C4-2B (cell line): ENCODE measurements at regions not wholly inside any gene's neighbourhood (a gene's known extent, or its start where the extent isn't known, plus 50 kb on each side); places are given as distances from the start of the nearest gene placed in this dataset.

Experiments
- H3K27ac ChIP-seq: fragments of 450-650 bp; 2 replicates; pipeline ENCODE4 v1.5.1; 2017
- ZFX ChIP-seq: fragments of 450-650 bp; IDR thresholded peaks from 2 replicates; pipeline ENCODE4 v1.6.1; 2017
- TF ChIP-seq, protein P1 (sequence below): fragments of 450-650 bp; conservative IDR thresholded peaks from 2 replicates; pipeline ENCODE4 v1.5.1; 2017; ENCODE audit warnings: mild to moderate bottlenecking

DNA sequence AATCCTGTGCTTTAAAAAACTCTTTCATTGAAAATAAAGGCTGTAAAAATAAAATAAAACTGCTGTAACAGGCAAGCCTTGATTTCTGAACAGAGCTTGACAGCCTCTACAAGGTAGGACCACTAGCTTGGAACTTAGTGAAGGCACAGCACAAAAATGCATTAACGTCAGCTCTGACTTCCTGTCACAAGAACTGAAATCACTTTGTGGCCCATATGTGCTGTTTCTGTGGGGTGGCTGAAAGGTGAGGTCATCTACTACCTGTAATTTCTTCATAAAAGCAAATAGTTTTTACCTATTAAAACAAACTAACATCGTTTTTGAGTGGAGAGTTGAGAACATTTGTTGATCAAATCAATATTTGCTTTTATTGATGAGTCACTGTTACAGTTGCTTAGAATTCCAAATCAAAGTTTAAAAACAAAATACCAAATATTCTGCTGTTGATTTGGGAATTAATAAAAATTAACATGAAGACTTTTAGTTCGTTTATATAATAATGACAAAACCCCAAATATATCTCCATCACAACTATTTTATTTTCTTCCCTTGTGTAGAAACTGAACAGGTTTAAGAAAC lies 1034.1 kb downstream of the MCTP2 start:
- no peak overlapping the region; the same call in 1 of the 2 replicates for H3K27ac ChIP-seq
- TF ChIP-seq ZFX = no peak
- TF ChIP-seq, protein P1, sequence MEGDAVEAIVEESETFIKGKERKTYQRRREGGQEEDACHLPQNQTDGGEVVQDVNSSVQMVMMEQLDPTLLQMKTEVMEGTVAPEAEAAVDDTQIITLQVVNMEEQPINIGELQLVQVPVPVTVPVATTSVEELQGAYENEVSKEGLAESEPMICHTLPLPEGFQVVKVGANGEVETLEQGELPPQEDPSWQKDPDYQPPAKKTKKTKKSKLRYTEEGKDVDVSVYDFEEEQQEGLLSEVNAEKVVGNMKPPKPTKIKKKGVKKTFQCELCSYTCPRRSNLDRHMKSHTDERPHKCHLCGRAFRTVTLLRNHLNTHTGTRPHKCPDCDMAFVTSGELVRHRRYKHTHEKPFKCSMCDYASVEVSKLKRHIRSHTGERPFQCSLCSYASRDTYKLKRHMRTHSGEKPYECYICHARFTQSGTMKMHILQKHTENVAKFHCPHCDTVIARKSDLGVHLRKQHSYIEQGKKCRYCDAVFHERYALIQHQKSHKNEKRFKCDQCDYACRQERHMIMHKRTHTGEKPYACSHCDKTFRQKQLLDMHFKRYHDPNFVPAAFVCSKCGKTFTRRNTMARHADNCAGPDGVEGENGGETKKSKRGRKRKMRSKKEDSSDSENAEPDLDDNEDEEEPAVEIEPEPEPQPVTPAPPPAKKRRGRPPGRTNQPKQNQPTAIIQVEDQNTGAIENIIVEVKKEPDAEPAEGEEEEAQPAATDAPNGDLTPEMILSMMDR = no peak

DNA sequence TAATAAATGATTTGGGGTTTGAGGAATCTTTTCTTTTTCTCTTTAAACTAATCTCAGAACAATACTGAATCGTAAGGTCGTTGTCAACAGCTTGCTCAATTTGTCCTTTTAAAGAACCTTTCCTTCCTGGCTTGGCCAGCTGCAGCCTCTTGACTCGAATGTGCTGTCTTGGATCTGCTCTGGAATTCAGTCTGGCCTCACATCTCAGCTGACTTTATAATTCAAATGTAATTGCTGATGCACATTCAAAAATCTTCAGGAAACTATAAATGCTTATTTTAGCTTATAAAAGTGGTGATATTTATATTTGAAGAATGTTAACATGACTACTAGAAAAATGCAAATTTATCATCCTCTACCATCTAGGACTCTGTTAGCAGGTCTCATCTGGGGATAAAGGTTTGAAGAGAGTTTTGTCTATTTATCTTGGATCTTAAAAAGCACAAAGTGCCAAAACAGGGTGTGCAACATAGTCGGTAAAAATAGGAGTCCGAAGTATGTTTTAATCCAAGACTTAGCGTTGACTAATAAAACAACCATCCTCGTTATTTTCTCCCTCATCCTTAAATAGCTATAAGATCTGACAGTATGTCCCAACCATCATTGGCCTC lies 1035.2 kb downstream of the MCTP2 start:
- TF ChIP-seq, protein P1 = no peak
- H3K27ac ChIP-seq = no peak overlapping the region

DNA sequence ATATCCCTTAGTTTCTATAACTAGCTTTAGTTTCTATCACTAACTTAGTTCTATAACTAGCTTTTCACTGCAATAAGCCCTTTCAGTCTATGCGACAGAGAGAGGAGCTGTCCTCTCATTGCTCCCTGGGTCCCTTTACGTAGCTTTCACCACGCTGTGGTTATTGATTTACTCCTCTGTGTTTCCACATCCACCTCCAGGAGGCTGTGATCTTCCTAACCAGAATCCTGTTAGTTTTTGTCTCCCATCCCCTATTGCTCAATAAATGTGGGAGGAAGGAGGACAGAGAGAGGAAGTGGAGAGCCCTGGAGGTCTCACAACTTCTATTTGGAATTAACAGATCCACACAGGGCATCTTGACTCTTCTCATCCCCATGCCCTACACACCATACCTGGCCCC lies 1036.1 kb downstream of the MCTP2 start:
- no peak overlapping the region for H3K27ac ChIP-seq
- TF ChIP-seq, protein P1 = no peak
- TF ChIP-seq ZFX = no peak

DNA sequence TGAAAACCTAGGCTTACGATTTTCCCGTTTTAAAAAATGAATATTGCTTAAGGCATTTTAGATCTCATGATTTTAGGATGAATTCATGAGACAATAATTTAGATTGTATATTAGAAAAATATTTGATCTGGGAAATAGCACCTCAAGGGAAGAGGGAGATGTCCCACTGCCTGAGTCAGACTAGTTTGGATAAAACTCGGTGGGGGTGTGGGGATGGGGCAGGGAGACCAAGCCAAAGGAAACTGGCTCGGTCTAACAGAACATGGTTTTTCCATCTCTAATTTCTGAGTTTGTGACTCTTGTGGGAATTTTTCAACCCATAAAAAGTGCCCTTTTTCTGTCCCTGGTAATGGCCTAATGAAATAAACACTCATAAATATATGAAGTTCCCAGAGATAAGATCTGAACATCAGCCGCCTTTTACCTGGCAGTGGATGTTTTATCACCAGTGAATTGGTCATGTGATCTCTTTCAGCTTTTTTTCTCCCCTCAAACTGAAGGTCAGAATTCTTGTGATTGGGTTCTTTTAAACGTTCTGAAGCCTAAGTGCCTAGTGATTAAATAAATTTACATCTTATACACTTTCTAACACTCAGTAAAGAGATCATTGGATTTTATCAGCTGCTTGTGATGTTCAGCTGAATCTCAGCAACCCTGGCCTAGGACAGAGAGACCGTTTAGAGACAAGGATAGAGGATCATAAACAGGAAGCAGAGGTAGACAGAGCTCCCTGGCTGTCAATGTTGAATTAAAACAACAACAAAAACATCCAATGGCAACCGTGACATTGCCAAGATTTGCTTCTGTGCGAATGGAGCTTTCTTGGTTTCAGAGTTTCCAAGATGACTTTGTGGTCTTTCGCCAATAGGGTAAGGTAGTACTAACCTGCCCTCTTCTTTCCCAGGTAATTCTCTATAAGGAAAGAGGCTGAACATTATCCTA lies 1038.2 kb downstream of the MCTP2 start:
- TF ChIP-seq, protein P1 = no peak
- no peak for TF ChIP-seq ZFX
- no peak overlapping the region for H3K27ac ChIP-seq

DNA sequence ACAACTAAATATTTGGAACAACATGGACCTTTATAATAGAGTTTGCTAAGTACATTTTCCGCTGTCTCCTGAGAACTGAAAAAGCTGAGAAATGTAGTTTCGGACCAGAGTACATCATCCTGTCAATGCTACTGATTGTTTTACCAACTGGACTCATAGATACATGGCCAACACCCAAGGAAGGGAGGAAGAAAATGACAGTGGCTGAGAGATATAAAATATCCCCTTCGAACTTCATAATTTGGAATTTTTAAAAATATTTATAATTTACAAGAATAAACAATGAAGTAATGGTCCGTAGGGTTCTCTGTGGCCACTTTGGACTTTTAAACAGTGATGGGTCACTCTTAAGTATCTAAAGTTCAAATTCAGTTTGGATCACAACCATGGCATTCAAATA lies 1042.7 kb downstream of the MCTP2 start:
- TF ChIP-seq, protein P1 = no peak
- TF ChIP-seq ZFX = no peak
- H3K27ac ChIP-seq = no peak overlapping the region

DNA sequence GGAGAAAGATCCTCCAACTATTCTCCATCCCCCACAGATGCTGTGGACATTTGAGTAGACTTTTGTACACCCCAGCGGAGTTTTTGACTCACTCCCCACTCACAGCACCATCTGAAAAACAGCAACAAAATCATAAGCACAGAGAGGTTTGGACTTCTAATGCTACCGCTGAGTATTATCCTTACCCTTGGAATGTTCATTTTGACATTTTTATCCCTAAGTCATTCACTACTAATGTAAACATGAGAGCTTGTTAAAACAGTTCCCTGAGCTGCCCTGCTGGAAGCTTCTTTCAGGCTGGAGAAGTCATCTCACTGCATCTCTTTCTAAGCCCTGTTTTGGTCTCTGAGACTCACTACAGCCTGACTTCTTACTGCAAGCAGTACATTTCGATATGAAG lies 1045.9 kb downstream of the MCTP2 start:
- H3K27ac ChIP-seq = no peak overlapping the region
- TF ChIP-seq ZFX = no peak
- TF ChIP-seq, protein P1 = no peak
